Right renal cortex interstitium (tissue), 3 donors: ENCODE measurements at regions not wholly inside any gene's neighbourhood (a gene's known extent, or its start where the extent isn't known, plus 50 kb on each side); places are given as distances from the start of the nearest gene placed in this dataset.

ENCODE experiments used
- DNase-seq, 3 donors: peaks; one replicate each; pipeline ENCODE4 v3.0.0-alpha.2; 2013; ENCODE audit warnings: low read depth in 3 of 3, low spot score in 2 of 3

- no peak for DNase-seq
Observed at GRCh38 chr4:81898862-81899504, 427.3 kb upstream of the RASGEF1B start.

DNA sequence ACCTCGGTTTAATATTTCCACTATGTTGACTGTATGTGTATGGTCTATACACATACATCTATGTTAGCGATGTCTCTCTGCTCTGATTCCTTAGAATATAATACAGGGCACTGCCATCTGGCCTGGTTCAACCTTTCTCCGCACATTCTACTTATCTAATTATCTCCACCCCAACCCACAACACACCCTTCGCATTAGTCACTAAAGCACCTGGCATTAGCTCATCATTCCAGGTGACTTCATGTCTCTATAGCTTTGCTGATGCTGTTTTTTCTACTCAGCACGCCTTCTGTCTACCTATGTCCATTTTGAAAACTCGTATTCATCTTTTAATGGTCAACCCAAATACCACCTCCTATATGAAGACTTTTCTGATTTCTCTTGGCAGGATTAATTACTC is 425.2 kb upstream of the RASGEF1B start:
- no peak for DNase-seq

- no peak for DNase-seq
Observed at GRCh38 chr4:81891005-81891996, 419.6 kb upstream of the RASGEF1B start.

GRCh38 chr4:81884986-81885385 is 413.3 kb upstream of the RASGEF1B start:
- no peak for DNase-seq

GRCh38 chr4:81883530-81884450 is 412.1 kb upstream of the RASGEF1B start:
- no peak for DNase-seq

DNA sequence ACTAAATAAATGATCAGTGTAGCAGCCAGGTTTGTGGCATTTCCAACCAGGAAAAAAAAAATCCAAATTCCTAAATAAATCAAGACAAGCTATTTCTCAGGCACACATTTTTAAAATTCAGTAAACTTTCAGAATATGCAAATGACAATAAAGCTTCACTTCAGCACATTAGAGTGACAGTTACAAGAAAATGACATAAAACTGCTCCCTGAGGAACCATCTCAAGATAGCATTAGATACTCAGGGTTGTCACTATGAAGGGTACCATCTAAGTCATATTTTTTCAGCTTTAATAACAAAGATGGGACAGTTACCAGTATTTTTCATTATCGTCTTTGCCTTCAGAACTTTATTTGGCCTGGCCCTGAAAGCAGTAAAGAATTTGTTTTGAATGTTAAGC is 411.3 kb upstream of the RASGEF1B start:
- no peak for DNase-seq

- DNase-seq = no peak
Observed at GRCh38 chr4:81881855-81882621, 410.3 kb upstream of the RASGEF1B start.

DNA sequence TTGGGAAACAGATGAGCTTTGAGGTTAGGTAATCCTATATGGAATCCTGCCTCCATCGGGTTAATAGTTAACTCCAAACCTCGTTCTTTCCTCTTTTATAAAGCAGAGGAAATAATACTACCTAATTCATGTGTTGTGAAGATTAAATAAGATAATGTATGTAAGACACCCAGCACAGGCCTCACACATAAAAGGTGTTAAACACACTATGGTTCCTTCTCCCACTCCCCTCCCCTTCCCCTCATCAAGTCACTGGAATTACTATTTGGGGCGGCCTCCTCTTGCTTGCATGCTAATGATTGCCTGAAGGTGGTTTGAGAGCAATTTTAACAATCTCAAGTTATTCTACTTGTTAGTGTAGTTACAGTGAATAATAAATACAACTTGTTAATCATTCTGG is 404.4 kb upstream of the RASGEF1B start:
- peak in 1 of 3 donors; percentile 19 for DNase-seq

GRCh38 chr4:81874661-81875515 is 403.2 kb upstream of the RASGEF1B start:
- no peak for DNase-seq

DNA sequence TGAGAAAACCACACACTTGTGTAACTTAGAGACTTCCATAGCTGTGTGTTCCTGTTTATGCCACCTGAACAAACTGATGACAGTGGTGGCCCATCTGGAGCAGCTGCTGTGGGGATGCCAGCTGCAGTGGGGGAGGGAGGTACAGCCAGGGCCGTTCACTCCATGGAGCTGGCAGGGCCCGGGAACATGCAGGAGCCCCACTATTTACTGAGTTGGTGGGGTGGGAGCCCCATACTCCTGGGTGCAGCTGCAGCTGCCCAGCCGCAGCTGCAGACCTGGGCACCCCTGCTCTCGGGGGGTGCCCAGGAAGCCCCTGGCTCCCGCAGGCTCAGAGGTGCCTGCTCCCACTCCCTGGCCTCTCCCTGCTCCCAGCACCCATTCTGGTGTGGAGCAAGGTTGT is 398.6 kb upstream of the RASGEF1B start:
- DNase-seq = no peak

DNA sequence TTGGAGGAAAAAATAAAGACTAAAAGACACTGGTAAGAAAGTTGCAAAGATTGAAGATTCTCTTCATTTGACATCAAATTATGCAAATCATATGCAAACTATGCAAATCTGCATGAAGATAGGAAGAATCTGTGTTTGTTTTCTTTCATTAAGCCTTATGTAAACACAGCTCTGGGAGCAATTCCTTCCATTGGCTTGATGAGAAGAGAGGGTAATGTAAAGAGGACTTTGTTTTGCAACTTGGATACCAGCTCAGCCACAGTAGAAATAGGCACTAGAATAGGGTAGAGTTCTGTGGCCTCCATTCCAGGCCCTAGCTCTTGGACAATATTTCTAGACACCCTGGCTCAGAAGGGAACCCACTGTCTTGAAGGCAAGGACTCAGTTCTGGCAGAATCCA is 388.4 kb upstream of the RASGEF1B start:
- DNase-seq = no peak

- no peak for DNase-seq
Observed at GRCh38 chr4:81854406-81854805, 382.7 kb upstream of the RASGEF1B start.

DNA sequence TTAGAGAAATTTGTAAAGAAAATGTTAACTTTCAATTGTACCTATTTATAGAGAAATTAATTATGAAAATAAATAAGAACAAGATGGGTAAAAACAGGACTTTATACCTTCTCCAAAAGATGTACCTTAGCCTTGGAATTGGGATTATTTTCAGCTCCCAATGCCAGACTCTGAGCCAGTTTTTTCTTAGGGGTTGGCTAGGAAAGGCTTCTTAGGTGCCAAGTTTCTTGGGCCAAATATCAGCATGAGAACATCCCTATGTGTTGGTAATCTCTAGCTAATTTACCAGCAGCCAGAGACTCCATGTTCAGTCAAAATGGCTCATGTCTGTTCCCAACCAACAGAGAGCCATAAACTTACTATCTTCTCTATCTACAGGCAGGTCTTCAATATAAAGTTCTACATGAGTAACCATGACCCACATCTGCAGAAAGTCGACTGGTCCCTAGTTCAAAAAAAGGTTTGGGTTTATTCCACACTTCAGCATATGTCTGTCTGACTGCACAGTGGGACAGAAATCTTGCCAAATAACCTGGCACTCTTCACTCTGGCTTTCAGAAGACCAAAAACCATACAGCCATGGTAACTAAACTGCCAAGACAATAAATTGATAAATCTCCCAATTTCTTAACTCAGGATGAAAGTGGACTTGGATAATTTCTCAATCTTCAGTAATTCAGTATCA is 380.5 kb upstream of the RASGEF1B start:
- DNase-seq = no peak

DNA sequence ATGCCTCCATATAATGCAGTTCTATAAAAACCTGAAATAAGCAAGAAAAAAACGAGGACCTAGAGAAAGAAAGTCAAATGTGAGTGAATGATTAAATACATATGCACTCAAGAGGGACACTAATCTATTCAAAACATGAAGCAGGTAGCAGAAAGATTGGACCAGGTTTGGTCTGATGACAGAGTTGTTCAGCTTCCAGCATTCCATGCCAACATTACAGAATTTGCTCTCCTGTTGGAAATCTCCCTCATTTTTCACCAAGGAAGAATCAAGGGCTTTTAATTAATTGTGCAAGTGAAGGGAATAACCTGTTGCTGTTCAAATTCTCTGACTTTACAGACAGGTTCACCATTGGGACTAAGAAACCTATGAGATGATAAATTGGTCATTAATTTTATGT is 379.0 kb upstream of the RASGEF1B start:
- DNase-seq = no peak

DNA sequence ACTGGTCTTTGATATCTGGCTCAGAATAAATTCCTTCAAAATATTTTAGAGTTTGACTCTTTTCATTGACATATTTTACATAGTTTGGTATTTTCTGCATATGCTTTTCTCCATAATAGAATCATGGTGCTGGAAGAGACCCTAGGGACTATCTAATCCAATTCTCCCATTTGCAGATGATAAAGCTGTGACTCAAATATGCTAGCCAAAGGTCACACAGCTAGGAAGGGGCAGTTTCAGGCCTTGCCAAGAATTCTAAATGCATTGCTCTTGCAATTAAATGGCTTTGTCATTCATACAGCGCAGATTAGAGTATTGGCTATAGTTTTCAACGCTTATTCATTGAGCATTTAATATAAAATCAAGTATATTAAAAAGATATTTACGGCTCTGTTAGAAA is 374.1 kb upstream of the RASGEF1B start:
- DNase-seq = no peak

GRCh38 chr4:81845273-81845672 is 373.6 kb upstream of the RASGEF1B start:
- DNase-seq = no peak

GRCh38 chr4:81844717-81845116 is 373.0 kb upstream of the RASGEF1B start:
- DNase-seq = peak; percentile 36 to 61 (median 48)

GRCh38 chr4:81839347-81840042 is 367.8 kb upstream of the RASGEF1B start:
- DNase-seq = no peak
